ENCODE measurements at regions not wholly inside any gene's neighbourhood (a gene's known extent, or its start where the extent isn't known, plus 50 kb on each side); places are given as distances from the start of the nearest gene placed in this dataset.

DNA sequence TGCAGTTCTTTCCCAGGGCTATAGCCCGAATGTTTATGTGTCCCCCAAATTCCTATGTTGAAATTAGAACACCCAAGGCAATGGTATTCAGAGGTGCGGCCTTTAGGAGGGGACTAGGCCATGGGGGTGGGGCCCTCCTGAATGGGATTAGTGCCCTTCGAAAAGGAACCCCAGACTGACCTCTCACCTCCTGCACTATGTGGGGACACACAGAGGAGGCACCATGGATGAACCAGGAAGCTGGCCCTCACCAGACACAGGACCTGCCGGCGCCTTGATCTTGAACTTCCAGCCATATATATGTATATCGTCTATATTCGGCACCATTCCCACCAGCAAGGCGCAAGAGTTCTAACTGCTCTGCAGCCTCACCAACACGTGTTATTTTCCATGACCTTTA, 101.5 kb upstream of the BHLHE23 start:
- dilution Hi-C loops (cut with MboI; ENCODE audit: extremely low pct_ligation_motif_present, low sequenced_read_pairs) (no loop called here), intact Hi-C loops (cut with micrococcal nuclease) (no loop called here)
- CTCF ChIA-PET = no interaction called here
- DNase-seq (ENCODE audit: low read depth, low spot score) (no peak), FAIRE-seq (no peak)
- POLR2A ChIA-PET = no interaction called here
- Histone ChIP-seq H3K36me3 (ENCODE audit: control insufficient read depth in 2 of 2, extremely low read depth in 1 of 2, insufficient read depth in 2 of 2, low read length in 2 of 2) (no peaks in the 10 kb centered on the region), H3K9me3 (replicated peaks; ENCODE audit: control insufficient read depth, insufficient read depth, low read length) (no peaks in the 10 kb centered on the region), H3K9ac (replicated peaks; ENCODE audit: extremely low read depth, insufficient read depth, low read length) (no peak overlapping the region), H3K9me1 (replicated peaks; ENCODE audit: control insufficient read depth, extremely low read depth, insufficient read depth, low read length) (no peaks in the 10 kb centered on the region), H3K4me1 (ENCODE audit: control insufficient read depth, extremely low read depth, insufficient read depth, low read length) (no peaks in the 10 kb centered on the region), H3K27ac (ENCODE audit: insufficient read depth, low read depth, low read length) (no peak overlapping the region), H3K27me3 (ENCODE audit: control insufficient read depth in 2 of 2, insufficient read depth in 2 of 2, low read length in 2 of 2) (no peaks in the 10 kb centered on the region), H2AFZ (ENCODE audit: low read depth, low read length) (no peak overlapping the region), H3K79me2 (ENCODE audit: control insufficient read depth, insufficient read depth, low read length) (no peaks in the 10 kb centered on the region), H4K20me1 (replicated peaks; ENCODE audit: control insufficient read depth, extremely low read depth, insufficient read depth, low read length) (no peaks in the 10 kb centered on the region), H3K4me3 (replicated peaks in 1 of 3; ENCODE audit: insufficient read depth in 1 of 3, low read depth in 1 of 3, low read length in 3 of 3) (no peak overlapping the region), H3K4me2 (ENCODE audit: insufficient read depth, low read length) (no peak overlapping the region)
- no TSS peak for BruUV-seq (replicated peaks)
- no peak for TF ChIP-seq EZH2 (IDR thresholded peaks at IDR 0.05; ENCODE audit: borderline replicate concordance, low read depth, low read length, severe bottlenecking)
- TF ChIP-seq, protein P1, sequence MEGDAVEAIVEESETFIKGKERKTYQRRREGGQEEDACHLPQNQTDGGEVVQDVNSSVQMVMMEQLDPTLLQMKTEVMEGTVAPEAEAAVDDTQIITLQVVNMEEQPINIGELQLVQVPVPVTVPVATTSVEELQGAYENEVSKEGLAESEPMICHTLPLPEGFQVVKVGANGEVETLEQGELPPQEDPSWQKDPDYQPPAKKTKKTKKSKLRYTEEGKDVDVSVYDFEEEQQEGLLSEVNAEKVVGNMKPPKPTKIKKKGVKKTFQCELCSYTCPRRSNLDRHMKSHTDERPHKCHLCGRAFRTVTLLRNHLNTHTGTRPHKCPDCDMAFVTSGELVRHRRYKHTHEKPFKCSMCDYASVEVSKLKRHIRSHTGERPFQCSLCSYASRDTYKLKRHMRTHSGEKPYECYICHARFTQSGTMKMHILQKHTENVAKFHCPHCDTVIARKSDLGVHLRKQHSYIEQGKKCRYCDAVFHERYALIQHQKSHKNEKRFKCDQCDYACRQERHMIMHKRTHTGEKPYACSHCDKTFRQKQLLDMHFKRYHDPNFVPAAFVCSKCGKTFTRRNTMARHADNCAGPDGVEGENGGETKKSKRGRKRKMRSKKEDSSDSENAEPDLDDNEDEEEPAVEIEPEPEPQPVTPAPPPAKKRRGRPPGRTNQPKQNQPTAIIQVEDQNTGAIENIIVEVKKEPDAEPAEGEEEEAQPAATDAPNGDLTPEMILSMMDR (IDR thresholded peaks at IDR 0.05; ENCODE audit: extremely low read depth in 1 of 2, insufficient read depth in 1 of 2, low read depth in 1 of 2, low read length in 2 of 2) = no peak
- no peak for TF ChIP-seq POLR2AphosphoS5 (IDR thresholded peaks at IDR 0.05; ENCODE audit: insufficient read depth, low read depth, low read length)
- no peak for TF ChIP-seq MYC (IDR thresholded peaks at IDR 0.05; ENCODE audit: low read depth, low read length)
- TF ChIP-seq MAX (IDR thresholded peaks at IDR 0.05; ENCODE audit: insufficient read depth, insufficient read length) = no peak
- TF ChIP-seq POLR2A (IDR thresholded peaks at IDR 0.05; ENCODE audit: low read depth, low read length) = no peak
- TF ChIP-seq JUN (IDR thresholded peaks at IDR 0.05; ENCODE audit: borderline replicate concordance, insufficient read depth, insufficient read length, low read depth) = no peak
- TF ChIP-seq FOS (IDR thresholded peaks at IDR 0.05; ENCODE audit: borderline replicate concordance, insufficient read depth, low read length) = no peak
- no peak for TF ChIP-seq GATA2 (IDR thresholded peaks at IDR 0.05; ENCODE audit: insufficient read depth, insufficient read length, low read depth, low read length)
